Ovary (tissue), 3 donors: ENCODE measurements at regions not wholly inside any gene's neighbourhood (a gene's known extent, or its start where the extent isn't known, plus 50 kb on each side); places are given as distances from the start of the nearest gene placed in this dataset.

Source experiments
- EP300 ChIP-seq: sonication (generic); formaldehyde crosslinking; IDR thresholded peaks from one replicate; pipeline ENCODE4 v1.6.1; 2017; ENCODE audit warnings: antibody characterized with exemption
- POLR2A ChIP-seq: fragments of 450-650 bp; IDR thresholded peaks from one replicate; pipeline ENCODE4 v1.6.1; 2017; ENCODE audit warnings: antibody characterized with exemption, mild to moderate bottlenecking, moderate library complexity
- TF ChIP-seq, protein P1 (sequence below), 3 donors: fragments of 450-650 bp in 2 of 3; fragments of 200-600 bp in 1 of 3; IDR thresholded peaks; one replicate each; pipeline versions ENCODE4 v1.5.1 to v1.8.0; 2016 to 2022; ENCODE audit warnings: antibody characterized with exemption in 3 of 3, mild to moderate bottlenecking in 1 of 3
- donor health status: DM: no; HTN: no; CAD: no.

GRCh38 chr1:147051136-147051535 lies 113.0 kb downstream of the NBPF12 start:
- TF ChIP-seq, protein P1, sequence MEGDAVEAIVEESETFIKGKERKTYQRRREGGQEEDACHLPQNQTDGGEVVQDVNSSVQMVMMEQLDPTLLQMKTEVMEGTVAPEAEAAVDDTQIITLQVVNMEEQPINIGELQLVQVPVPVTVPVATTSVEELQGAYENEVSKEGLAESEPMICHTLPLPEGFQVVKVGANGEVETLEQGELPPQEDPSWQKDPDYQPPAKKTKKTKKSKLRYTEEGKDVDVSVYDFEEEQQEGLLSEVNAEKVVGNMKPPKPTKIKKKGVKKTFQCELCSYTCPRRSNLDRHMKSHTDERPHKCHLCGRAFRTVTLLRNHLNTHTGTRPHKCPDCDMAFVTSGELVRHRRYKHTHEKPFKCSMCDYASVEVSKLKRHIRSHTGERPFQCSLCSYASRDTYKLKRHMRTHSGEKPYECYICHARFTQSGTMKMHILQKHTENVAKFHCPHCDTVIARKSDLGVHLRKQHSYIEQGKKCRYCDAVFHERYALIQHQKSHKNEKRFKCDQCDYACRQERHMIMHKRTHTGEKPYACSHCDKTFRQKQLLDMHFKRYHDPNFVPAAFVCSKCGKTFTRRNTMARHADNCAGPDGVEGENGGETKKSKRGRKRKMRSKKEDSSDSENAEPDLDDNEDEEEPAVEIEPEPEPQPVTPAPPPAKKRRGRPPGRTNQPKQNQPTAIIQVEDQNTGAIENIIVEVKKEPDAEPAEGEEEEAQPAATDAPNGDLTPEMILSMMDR (IDR thresholded peaks at IDR 0.05): no peak
- TF ChIP-seq POLR2A (no peak), EP300 (no peak)
